HepG2 (cell line): ENCODE measurements at regions not wholly inside any gene's neighbourhood (a gene's known extent, or its start where the extent isn't known, plus 50 kb on each side); places are given as distances from the start of the nearest gene placed in this dataset.
A peak's percentile ranks its signal among the peaks of the same experiment; 100 is the strongest.

Source experiments
- ATAC-seq: fragments of 200-7000 bp; cut with Tn5 transposase; 3 replicates; pipeline ENCODE4 v1.9.1; 2020; ENCODE audit warnings: mild to moderate bottlenecking, moderate library complexity
- BruUV-seq: library from RNA; stranded (reverse); fragments of 400-500 nt; replicated peaks from 2 replicates; lab custom pipeline; 2021; lab: Mats Ljungman, UMichigan
- CTCF ChIA-PET: fragments of 300-600 bp; formaldehyde crosslinking; extraction: SDS; loops from one replicate; lab custom pipeline; 2021; ENCODE audit warnings: low total read pairs, inconsistent platforms, low intra/inter-chr PET ratio; lab: Yijun Ruan, JAX
- POLR2A ChIA-PET: fragments of 350-600 bp; sonication (Branson Sonifier 250); formaldehyde crosslinking; loops from one replicate; lab custom pipeline; 2020; ENCODE audit warnings: antibody characterized with exemption, inconsistent platforms; lab: Yijun Ruan, JAX
- DNase-seq: peaks from one replicate; pipeline ENCODE4 v3.0.0-alpha.2; 2015; ENCODE audit warnings: low spot score
- FAIRE-seq: peaks from 3 replicates; lab custom pipeline; 2011; peaks lifted over from hg19 to GRCh38; lab: Jason Lieb, UNC
- H2AFZ ChIP-seq: one replicate; pipeline ENCODE4 v1.6.1; 2011; ENCODE audit warnings: low read length, inconsistent platforms
- H3K27ac ChIP-seq: fragments of 300-600 bp; 3 replicates; pipeline ENCODE4 v1.8.0; 2011; ENCODE audit warnings: mixed run types, mild to moderate bottlenecking, mixed read lengths, low read length, inconsistent platforms; ENCODE audit not compliant: insufficient read depth; ENCODE audit errors: extremely low read length
- H3K27me3 ChIP-seq, 2 experiments: fragments of 200-600 bp in 1 of 2; 2 replicates in 1 of 2; 3 replicates in 1 of 2; pipeline versions ENCODE4 v1.6.0 to v1.8.0; 2011; ENCODE audit warnings: low read length in 2 of 2, mild to moderate bottlenecking in 2 of 2, moderate library complexity in 2 of 2, inconsistent platforms in 1 of 2; ENCODE audit not compliant: insufficient read depth in 2 of 2, control insufficient read depth in 1 of 2
- H3K36me3 ChIP-seq, 2 experiments: fragments of 200-600 bp in 1 of 2; replicated peaks in 1 of 2; 2 replicates in 1 of 2; 3 replicates in 1 of 2; pipeline versions ENCODE4 v1.5.1 to v1.8.0; 2011; ENCODE audit warnings: low read length in 2 of 2, inconsistent platforms in 1 of 2; ENCODE audit not compliant: insufficient read depth in 2 of 2, control insufficient read depth in 1 of 2
- H3K4me1 ChIP-seq: 2 replicates; pipeline ENCODE4 v1.5.1; 2012; ENCODE audit warnings: low read length, inconsistent platforms; ENCODE audit not compliant: insufficient read depth
- H3K4me2 ChIP-seq: 2 replicates; pipeline ENCODE4 v1.6.0; 2011; ENCODE audit warnings: low read depth, low read length, inconsistent platforms
- H3K4me3 ChIP-seq, 3 experiments: fragments of 200-600 bp in 1 of 3; sonication (generic), shearing (Covaris generic) in 1 of 3; replicated peaks in 1 of 3; 2 replicates each; pipeline ENCODE4 v1.5.1; 2011 to 2016; ENCODE audit warnings: low read length in 3 of 3, inconsistent platforms in 2 of 3, low read depth in 2 of 3, mild to moderate bottlenecking in 2 of 3, control low read depth in 1 of 3, mixed read lengths in 1 of 3; ENCODE audit not compliant: insufficient read depth in 1 of 3
- H3K79me2 ChIP-seq: one replicate; pipeline ENCODE4 v1.6.1; 2011; ENCODE audit warnings: low read length, inconsistent platforms; ENCODE audit not compliant: insufficient read depth
- H3K9ac ChIP-seq: 2 replicates; pipeline ENCODE4 v1.6.0; 2011; ENCODE audit warnings: mild to moderate bottlenecking, low read depth, low read length, inconsistent platforms; ENCODE audit not compliant: insufficient read depth
- H3K9me3 ChIP-seq: 2 replicates; pipeline ENCODE4 v1.5.1; 2012; ENCODE audit warnings: mild to moderate bottlenecking, low read length
- H4K20me1 ChIP-seq: 2 replicates; pipeline ENCODE4 v1.6.0; 2011; ENCODE audit warnings: inconsistent platforms, mild to moderate bottlenecking, low read length, moderate library complexity; ENCODE audit not compliant: insufficient read depth
- KLF9 ChIP-seq: IDR thresholded peaks from 2 replicates; pipeline ENCODE4 v1.6.1; 2016; ENCODE audit warnings: low read depth
- KMT2A ChIP-seq: sonication (generic); formaldehyde crosslinking; IDR thresholded peaks from 2 replicates; pipeline ENCODE4 v1.4.0; 2020; ENCODE audit warnings: missing genetic modification reagents
- MAFF ChIP-seq: IDR thresholded peaks from 2 replicates; pipeline ENCODE4 v1.6.1; 2011; ENCODE audit warnings: low read depth, low read length, improper control_type of control experiment
- MAFK ChIP-seq, 2 experiments: IDR thresholded peaks in 1 of 2; conservative IDR thresholded peaks in 1 of 2; 2 replicates each; pipeline ENCODE4 v1.6.1; 2011; ENCODE audit warnings: improper control_type of control experiment in 2 of 2, low read length in 2 of 2
- TFDP1 ChIP-seq: IDR thresholded peaks from 2 replicates; pipeline ENCODE4 v1.6.1; 2016; ENCODE audit warnings: missing compliant biosample characterization, missing genetic modification reagents, borderline replicate concordance
- ZBTB10 ChIP-seq: sonication (generic); formaldehyde crosslinking; IDR thresholded peaks from 2 replicates; pipeline ENCODE4 v1.4.0; 2020; ENCODE audit warnings: missing genetic modification reagents, borderline replicate concordance
- ZNF329 ChIP-seq: sonication (generic); formaldehyde crosslinking; IDR thresholded peaks from 2 replicates; pipeline ENCODE4 v1.9.0; 2021; ENCODE audit warnings: low read depth, mild to moderate bottlenecking, missing genetic modification reagents
- WGBS: methylation state at CpG from one replicate; pipeline ENCODE4 v1.1.6; 2017; ENCODE audit warnings: low lambda C conversion rate; 5-methylcytosine and 5-hydroxymethylcytosine counted together
- in situ Hi-C: cut with HindIII; loops from 2 replicates; pipeline ENCODE4 v1.10.0; 2017; ENCODE audit warnings: low pct_unique_long_range_greater_than_20kb; ENCODE audit not compliant: extremely low pct_ligation_motif_present
- intact Hi-C: fragments of 100-400 bp; cut with micrococcal nuclease; formaldehyde crosslinking; loops from one replicate; pipeline ENCODE4 v1.10.0; 2022; ENCODE audit not compliant: unreplicated experiment

- in situ Hi-C loops, result no loop called here
- Histone ChIP-seq H3K4me1 (no peaks in the 10 kb centered on the region), H3K79me2 (no peaks in the 10 kb centered on the region), H3K9ac (no peak overlapping the region), H3K4me2 (no peak overlapping the region), H3K27ac (no peak overlapping the region), H3K9me3 (peaks cover 37% of the 10 kb centered on the region), H3K27me3 (no peaks in the 10 kb centered on the region), H2AFZ (no peak overlapping the region), H4K20me1 (no peaks in the 10 kb centered on the region), H3K4me3 (no peak overlapping the region), H3K36me3 (no peaks in the 10 kb centered on the region)
- intact Hi-C loops, result no loop called here
- POLR2A ChIA-PET, result no interaction called here
- BruUV-seq, result no TSS peak
- 0 out of 2 replicates have a peak, but pooled peaks have one; percentile 13 for TF ChIP-seq MAFF
- TF ChIP-seq MAFK (conservative IDR thresholded peaks at IDR 0.05 in 1 of 2, IDR thresholded peaks at IDR 0.05 in 1 of 2; ENCODE audit: low read length in 2 of 2), result 0 out of 4 replicates have a peak, but pooled peaks have one; percentile 17 to 43
- no peak for TF ChIP-seq ZBTB10 (CRISPR knock-in tag)
- DNase-seq (no peak), FAIRE-seq (no peak), ATAC-seq (no peak)
- CTCF ChIA-PET, result no interaction called here
Observed at GRCh38 chrX:62931625-62932024, 419.5 kb downstream of the SPIN4 start.

GRCh38 chrX:62928906-62929305 lies 422.2 kb downstream of the SPIN4 start:
- no peak overlapping the region for H3K27ac ChIP-seq
- ATAC-seq, result no peak
- no peak overlapping the region for H3K4me2 ChIP-seq
- WGBS, result 0% methylated on average over 1 of the region's 2 CpGs
- DNase-seq, result no peak
- no peaks in the 10 kb centered on the region for H3K27me3 ChIP-seq
- intact Hi-C loops (no loop called here), in situ Hi-C loops (no loop called here)
- POLR2A ChIA-PET, result no interaction called here
- no peaks in the 10 kb centered on the region for H3K36me3 ChIP-seq
- no peaks in the 10 kb centered on the region for H4K20me1 ChIP-seq
- no peak overlapping the region for H3K4me3 ChIP-seq
- no TSS peak for BruUV-seq
- H2AFZ ChIP-seq, result no peak overlapping the region
- FAIRE-seq, result no peak
- TF ChIP-seq ZNF329, result no peak
- no peak for TF ChIP-seq TFDP1 (CRISPR knock-in tag)
- TF ChIP-seq KMT2A (CRISPR knock-in tag), result no peak
- TF ChIP-seq KLF9 (CRISPR knock-in tag), result no peak
- CTCF ChIA-PET, result no interaction called here
- peaks cover 39% of the 10 kb centered on the region for H3K9me3 ChIP-seq
- H3K79me2 ChIP-seq, result no peaks in the 10 kb centered on the region
- no peaks in the 10 kb centered on the region for H3K4me1 ChIP-seq
- no peak overlapping the region for H3K9ac ChIP-seq
